Nephron progenitor cell (in vitro differentiated cells): ENCODE measurements at regions not wholly inside any gene's neighbourhood (a gene's known extent, or its start where the extent isn't known, plus 50 kb on each side); places are given as distances from the start of the nearest gene placed in this dataset.

ENCODE experiments used
- DNase-seq: peaks from one replicate; pipeline ENCODE4 v3.0.0; 2021
- H3K27ac Mint-ChIP-seq: 2 replicates; pipeline ENCODE4 v1.8.0; 2021; ENCODE audit warnings: mild to moderate bottlenecking, moderate library complexity, mixed read lengths
- H3K27me3 Mint-ChIP-seq: 2 replicates; pipeline ENCODE4 v1.8.0; 2021; ENCODE audit warnings: mild to moderate bottlenecking, low read depth, mixed read lengths; ENCODE audit not compliant: poor library complexity
- H3K36me3 Mint-ChIP-seq: 2 replicates; pipeline ENCODE4 v1.8.0; 2021; ENCODE audit warnings: low read depth, mixed read lengths
- H3K4me1 Mint-ChIP-seq: 2 replicates; pipeline ENCODE4 v1.8.0; 2021; ENCODE audit warnings: mixed read lengths
- H3K4me3 Mint-ChIP-seq: 2 replicates; pipeline ENCODE4 v1.8.0; 2021; ENCODE audit warnings: mild to moderate bottlenecking, moderate library complexity, mixed read lengths
- H3K9me3 Mint-ChIP-seq: 2 replicates; pipeline ENCODE4 v1.8.0; 2021; ENCODE audit warnings: mild to moderate bottlenecking, moderate library complexity, mixed read lengths
- TF ChIP-seq, protein P1 (sequence below): fragments of 200-600 bp; sonication (generic); IDR thresholded peaks from 2 replicates; pipeline ENCODE4 v1.5.0; 2021; ENCODE audit warnings: antibody characterized with exemption

DNA sequence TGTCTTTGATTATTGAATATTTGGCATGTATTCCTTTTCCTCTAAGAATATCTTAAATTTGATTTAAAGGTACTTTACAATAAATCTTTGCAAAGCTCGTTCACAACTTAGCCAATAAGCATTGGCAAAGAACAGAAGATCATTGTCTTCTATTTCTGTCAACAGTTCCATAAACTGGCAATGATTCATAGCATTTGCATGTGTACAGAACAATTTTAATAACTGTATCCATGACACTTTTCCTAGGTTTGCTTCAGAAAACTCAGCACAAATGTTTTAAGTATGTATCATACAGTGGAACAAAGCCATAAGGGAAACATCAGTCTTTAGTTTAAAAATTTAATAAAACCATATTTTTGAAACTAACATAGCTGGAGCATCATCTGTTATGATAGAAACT lies 462.7 kb upstream of the RPS6KA3 start:
- Mint-ChIP-seq H3K27ac (no peak overlapping the region), H3K27me3 (no peaks in the 10 kb centered on the region), H3K9me3 (no peaks in the 10 kb centered on the region), H3K4me3 (no peak overlapping the region), H3K4me1 (no peaks in the 10 kb centered on the region), H3K36me3 (no peaks in the 10 kb centered on the region)
- no peak for DNase-seq
- TF ChIP-seq, protein P1, sequence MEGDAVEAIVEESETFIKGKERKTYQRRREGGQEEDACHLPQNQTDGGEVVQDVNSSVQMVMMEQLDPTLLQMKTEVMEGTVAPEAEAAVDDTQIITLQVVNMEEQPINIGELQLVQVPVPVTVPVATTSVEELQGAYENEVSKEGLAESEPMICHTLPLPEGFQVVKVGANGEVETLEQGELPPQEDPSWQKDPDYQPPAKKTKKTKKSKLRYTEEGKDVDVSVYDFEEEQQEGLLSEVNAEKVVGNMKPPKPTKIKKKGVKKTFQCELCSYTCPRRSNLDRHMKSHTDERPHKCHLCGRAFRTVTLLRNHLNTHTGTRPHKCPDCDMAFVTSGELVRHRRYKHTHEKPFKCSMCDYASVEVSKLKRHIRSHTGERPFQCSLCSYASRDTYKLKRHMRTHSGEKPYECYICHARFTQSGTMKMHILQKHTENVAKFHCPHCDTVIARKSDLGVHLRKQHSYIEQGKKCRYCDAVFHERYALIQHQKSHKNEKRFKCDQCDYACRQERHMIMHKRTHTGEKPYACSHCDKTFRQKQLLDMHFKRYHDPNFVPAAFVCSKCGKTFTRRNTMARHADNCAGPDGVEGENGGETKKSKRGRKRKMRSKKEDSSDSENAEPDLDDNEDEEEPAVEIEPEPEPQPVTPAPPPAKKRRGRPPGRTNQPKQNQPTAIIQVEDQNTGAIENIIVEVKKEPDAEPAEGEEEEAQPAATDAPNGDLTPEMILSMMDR = no peak

DNA sequence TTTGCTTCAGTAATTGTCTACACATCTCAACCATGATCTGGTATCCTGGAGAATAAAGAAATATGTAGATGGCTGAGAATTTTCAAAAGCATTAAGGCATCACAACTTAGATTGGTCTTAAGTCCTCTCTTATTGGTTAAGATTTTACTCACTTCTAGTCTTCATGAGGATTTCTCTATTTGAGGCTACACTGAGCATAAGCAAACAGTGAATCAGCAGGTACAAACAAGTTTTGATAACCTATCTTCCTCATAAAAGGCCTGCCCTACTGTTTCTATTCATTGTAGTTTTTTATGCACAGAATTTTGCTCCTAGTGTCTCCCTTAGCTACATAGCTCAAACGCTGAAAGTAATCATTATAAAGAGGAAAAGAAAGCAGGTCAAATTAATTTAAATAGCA lies 460.7 kb upstream of the RPS6KA3 start:
- Mint-ChIP-seq H3K36me3 (no peaks in the 10 kb centered on the region), H3K27me3 (no peaks in the 10 kb centered on the region), H3K27ac (no peak overlapping the region), H3K4me3 (no peak overlapping the region), H3K9me3 (no peaks in the 10 kb centered on the region), H3K4me1 (no peaks in the 10 kb centered on the region)
- no peak for DNase-seq
- TF ChIP-seq, protein P1 = no peak

DNA sequence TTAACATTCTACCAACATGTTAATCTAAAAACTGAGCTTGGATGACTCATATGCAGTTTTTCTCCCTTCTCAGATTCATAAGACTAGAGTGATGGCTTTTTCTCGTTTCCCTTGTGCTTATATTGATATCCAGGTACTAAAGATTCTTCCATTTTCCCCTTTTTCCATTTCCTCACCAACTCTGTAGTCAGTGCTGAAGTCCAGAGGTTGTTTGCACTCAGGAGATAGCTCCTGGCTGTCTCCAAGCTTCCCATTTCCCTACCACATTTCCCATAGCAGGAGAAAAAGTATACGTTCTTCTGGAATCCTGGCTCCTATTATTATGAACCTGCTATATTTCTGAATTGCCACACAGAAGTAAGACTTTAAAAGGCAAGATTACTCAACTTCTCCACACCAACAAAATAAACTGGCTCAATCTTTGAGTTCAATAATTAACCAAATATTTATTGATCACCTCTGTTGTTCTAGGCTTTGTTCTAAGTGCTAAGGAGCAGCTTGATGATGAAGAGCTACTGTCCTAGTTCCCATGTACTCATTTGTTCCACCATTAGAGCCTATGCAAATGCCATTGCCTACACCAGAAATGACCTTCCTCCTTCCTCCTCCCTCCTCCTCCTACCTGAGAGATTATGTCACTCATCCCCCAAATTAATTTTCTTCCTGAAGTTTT lies 454.4 kb upstream of the RPS6KA3 start:
- Mint-ChIP-seq H3K9me3 (no peaks in the 10 kb centered on the region), H3K27ac (no peak overlapping the region), H3K4me1 (no peaks in the 10 kb centered on the region), H3K4me3 (no peak overlapping the region), H3K36me3 (no peaks in the 10 kb centered on the region), H3K27me3 (peaks cover 3% of the 10 kb centered on the region)
- no peak for DNase-seq
- TF ChIP-seq, protein P1 = no peak

DNA sequence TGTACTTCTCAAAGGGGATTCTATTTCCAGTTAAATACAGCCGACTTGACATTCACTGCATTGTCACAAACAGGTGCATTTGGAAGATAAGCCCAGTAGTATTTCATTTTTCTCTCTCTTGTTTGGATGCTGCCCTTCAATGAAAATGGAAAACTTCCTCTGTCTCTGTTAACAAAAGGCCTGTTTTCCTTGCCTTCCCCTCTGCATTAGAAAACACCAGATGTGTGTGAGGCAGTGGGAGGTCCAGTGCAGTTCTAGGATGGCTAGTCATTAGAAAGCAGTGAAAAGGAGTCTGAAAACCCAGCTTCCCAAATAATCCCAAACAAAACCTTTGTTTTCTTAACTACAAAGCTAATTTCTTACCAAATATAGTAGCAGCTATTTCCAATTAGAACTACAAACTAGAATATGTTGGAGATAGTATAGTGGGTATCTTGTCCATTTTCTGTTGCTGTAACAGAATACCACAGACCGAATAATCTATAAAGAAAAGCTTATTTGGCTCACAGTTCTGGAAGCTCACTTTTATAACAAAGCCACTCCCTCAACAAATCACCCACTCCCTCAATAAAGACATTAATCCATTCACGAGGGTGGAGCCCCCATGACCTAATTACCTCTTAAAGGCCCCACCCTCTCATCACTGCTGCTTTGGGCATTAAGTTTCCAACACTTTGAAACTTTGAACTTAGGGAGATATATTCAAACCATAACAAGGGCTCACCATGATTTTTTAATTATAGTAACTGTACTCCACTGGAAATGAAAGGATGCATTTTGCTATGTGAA lies 452.1 kb upstream of the RPS6KA3 start:
- Mint-ChIP-seq H3K9me3 (no peaks in the 10 kb centered on the region), H3K4me1 (no peaks in the 10 kb centered on the region), H3K27me3 (peaks cover 3% of the 10 kb centered on the region), H3K27ac (no peak overlapping the region), H3K4me3 (no peak overlapping the region), H3K36me3 (no peaks in the 10 kb centered on the region)
- no peak for DNase-seq
- TF ChIP-seq, protein P1 = no peak

DNA sequence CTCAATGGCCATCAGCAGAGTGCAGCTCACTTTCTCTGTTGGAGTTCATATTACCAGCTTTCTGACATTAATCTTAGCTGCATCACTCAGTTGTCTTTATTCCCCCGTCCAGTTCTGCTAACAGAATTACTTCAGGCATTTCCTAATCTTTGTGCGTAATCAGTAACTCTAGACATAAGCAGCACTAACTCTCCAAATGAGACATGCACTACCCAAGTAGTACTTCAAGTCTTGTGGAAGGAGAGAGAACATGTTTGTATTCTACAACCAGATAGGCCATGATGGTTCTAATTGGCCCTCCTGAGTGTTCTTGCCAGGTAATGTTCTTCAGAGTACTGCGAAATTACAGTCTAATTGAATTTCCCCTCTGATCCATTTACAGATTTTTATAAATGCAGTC lies 448.5 kb upstream of the RPS6KA3 start:
- no peak overlapping the region for H3K4me3 Mint-ChIP-seq
- H3K36me3 Mint-ChIP-seq = no peaks in the 10 kb centered on the region
- TF ChIP-seq, protein P1 = no peak
- no peaks in the 10 kb centered on the region for H3K9me3 Mint-ChIP-seq
- no peak for DNase-seq
- no peak overlapping the region for H3K27ac Mint-ChIP-seq
- peaks cover 3% of the 10 kb centered on the region for H3K27me3 Mint-ChIP-seq
- no peaks in the 10 kb centered on the region for H3K4me1 Mint-ChIP-seq
